ENCODE measurements at regions not wholly inside any gene's neighbourhood (a gene's known extent, or its start where the extent isn't known, plus 50 kb on each side); places are given as distances from the start of the nearest gene placed in this dataset.

- no peak overlapping the region for H3K27ac Mint-ChIP-seq
- TF ChIP-seq CTCF (IDR thresholded peaks at IDR 0.05): no peak
- Histone ChIP-seq H3K9me3 (ENCODE audit: control insufficient read depth, insufficient read depth, low read length) (no peaks in the 10 kb centered on the region), H3K36me3 (ENCODE audit: control insufficient read depth, insufficient read depth, low read length) (no peaks in the 10 kb centered on the region), H3K27me3 (ENCODE audit: control insufficient read depth, insufficient read depth, low read length) (no peaks in the 10 kb centered on the region), H3K4me3 (ENCODE audit: low read length) (no peak overlapping the region), H3K27ac (ENCODE audit: low read length) (no peak overlapping the region), H3K4me1 (ENCODE audit: control insufficient read depth, insufficient read depth, low read length) (no peaks in the 10 kb centered on the region)
- H3K27me3 Mint-ChIP-seq (ENCODE audit: low read depth in 2 of 2): no peaks in the 10 kb centered on the region
- H3K9me3 Mint-ChIP-seq: peaks cover 0 to 2% of the 10 kb centered on the region in 2 donors
- intact Hi-C loops (cut with micrococcal nuclease): no loop called here
- no peak overlapping the region for H3K4me3 Mint-ChIP-seq
- ATAC-seq: no peak
- WGBS (ENCODE audit: insufficient coverage): 62% methylated on average over 2 of the region's 2 CpGs
- H3K4me1 Mint-ChIP-seq: no peaks in the 10 kb centered on the region
- DNase-seq: no peak
- H3K36me3 Mint-ChIP-seq: no peaks in the 10 kb centered on the region
These were observed 417.0 kb upstream of the TLE4 start for GRCh38 chr9:79154806-79155205.

DNA sequence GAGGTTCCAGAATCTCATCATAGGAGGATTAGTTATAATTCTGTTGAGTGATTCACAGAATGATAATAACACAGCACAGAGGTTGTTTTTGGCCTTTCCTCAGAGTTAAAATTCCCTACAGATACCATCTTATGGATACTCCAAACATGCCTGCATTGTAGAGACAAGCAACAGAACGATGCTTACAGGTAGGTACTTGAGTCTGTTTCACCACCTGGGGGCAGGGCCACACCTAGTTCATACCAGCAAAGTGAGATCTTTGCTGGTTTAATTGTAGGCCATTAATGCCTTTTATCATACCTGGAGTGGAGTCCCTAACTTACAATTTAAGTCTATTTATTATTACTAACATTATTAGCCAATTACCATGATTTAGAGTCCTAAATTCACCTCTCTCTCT lies 416.5 kb upstream of the TLE4 start:
- Mint-ChIP-seq H3K27me3 (ENCODE audit: low read depth in 2 of 2) (no peaks in the 10 kb centered on the region), H3K9me3 (peaks cover 0 to 2% of the 10 kb centered on the region in 2 donors), H3K4me1 (no peaks in the 10 kb centered on the region), H3K36me3 (no peaks in the 10 kb centered on the region), H3K4me3 (no peak overlapping the region), H3K27ac (no peak overlapping the region)
- no peaks in the 10 kb centered on the region for H3K27me3 ChIP-seq (ENCODE audit: control insufficient read depth, insufficient read depth, low read length)
- no peak overlapping the region for H3K27ac ChIP-seq (ENCODE audit: low read length)
- H3K36me3 ChIP-seq (ENCODE audit: control insufficient read depth, insufficient read depth, low read length): no peaks in the 10 kb centered on the region
- no peak for TF ChIP-seq CTCF (IDR thresholded peaks at IDR 0.05)
- 70% methylated on average over 1 of the region's 1 CpG for WGBS (ENCODE audit: insufficient coverage)
- peak in 1 of 2 donors; percentile 9 for DNase-seq
- intact Hi-C loops (cut with micrococcal nuclease): no loop called here
- no peaks in the 10 kb centered on the region for H3K4me1 ChIP-seq (ENCODE audit: control insufficient read depth, insufficient read depth, low read length)
- H3K4me3 ChIP-seq (ENCODE audit: low read length): no peak overlapping the region
- no peaks in the 10 kb centered on the region for H3K9me3 ChIP-seq (ENCODE audit: control insufficient read depth, insufficient read depth, low read length)
- ATAC-seq: no peak

DNA sequence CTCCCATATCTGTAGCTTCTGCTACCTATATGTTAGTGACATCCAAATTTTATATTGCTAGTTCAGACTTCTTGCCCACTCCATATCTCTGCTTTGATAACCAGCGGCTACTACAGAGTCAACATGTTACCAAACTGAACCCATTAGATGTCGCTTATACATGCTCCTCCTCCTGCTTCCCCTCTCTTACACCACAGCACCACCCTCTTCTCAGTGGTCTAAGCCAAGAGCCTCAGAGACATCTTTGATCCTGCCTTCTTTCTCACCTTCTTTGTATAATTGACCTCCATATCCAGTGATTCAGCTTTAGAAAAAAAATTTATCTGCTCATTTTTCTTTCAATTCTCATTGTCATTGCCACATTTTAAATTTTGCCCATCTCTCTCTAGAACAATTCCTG lies 408.2 kb upstream of the TLE4 start:
- Mint-ChIP-seq H3K4me1 (peaks cover 8 to 17% of the 10 kb centered on the region in 2 donors), H3K27ac (no peak overlapping the region), H3K9me3 (no peaks in the 10 kb centered on the region), H3K36me3 (no peaks in the 10 kb centered on the region), H3K4me3 (no peak overlapping the region), H3K27me3 (ENCODE audit: low read depth in 2 of 2) (no peaks in the 10 kb centered on the region)
- H3K36me3 ChIP-seq (ENCODE audit: control insufficient read depth, insufficient read depth, low read length): no peaks in the 10 kb centered on the region
- TF ChIP-seq CTCF (IDR thresholded peaks at IDR 0.05): no peak
- peak in 1 of 3 donors; percentile 61 for ATAC-seq
- no peaks in the 10 kb centered on the region for H3K27me3 ChIP-seq (ENCODE audit: control insufficient read depth, insufficient read depth, low read length)
- DNase-seq: no peak
- WGBS (ENCODE audit: insufficient coverage): 62% methylated on average over 2 of the region's 2 CpGs
- no peak overlapping the region for H3K4me3 ChIP-seq (ENCODE audit: low read length)
- no peaks in the 10 kb centered on the region for H3K9me3 ChIP-seq (ENCODE audit: control insufficient read depth, insufficient read depth, low read length)
- no peak overlapping the region for H3K27ac ChIP-seq (ENCODE audit: low read length)
- H3K4me1 ChIP-seq (ENCODE audit: control insufficient read depth, insufficient read depth, low read length): no peaks in the 10 kb centered on the region
- intact Hi-C loops (cut with micrococcal nuclease): no loop called here

GRCh38 chr9:79164406-79164805 lies 407.4 kb upstream of the TLE4 start:
- H3K9me3 Mint-ChIP-seq: no peaks in the 10 kb centered on the region
- Histone ChIP-seq H3K4me1 (ENCODE audit: control insufficient read depth, insufficient read depth, low read length) (no peaks in the 10 kb centered on the region), H3K36me3 (ENCODE audit: control insufficient read depth, insufficient read depth, low read length) (no peaks in the 10 kb centered on the region), H3K27ac (ENCODE audit: low read length) (no peak overlapping the region), H3K27me3 (ENCODE audit: control insufficient read depth, insufficient read depth, low read length) (no peaks in the 10 kb centered on the region), H3K4me3 (ENCODE audit: low read length) (no peak overlapping the region), H3K9me3 (ENCODE audit: control insufficient read depth, insufficient read depth, low read length) (no peaks in the 10 kb centered on the region)
- H3K4me3 Mint-ChIP-seq: no peak overlapping the region
- ATAC-seq (no peak), DNase-seq (no peak)
- H3K4me1 Mint-ChIP-seq: peaks cover 8 to 17% of the 10 kb centered on the region in 2 donors
- no peak for TF ChIP-seq CTCF (IDR thresholded peaks at IDR 0.05)
- intact Hi-C loops (cut with micrococcal nuclease): no loop called here
- no peaks in the 10 kb centered on the region for H3K27me3 Mint-ChIP-seq (ENCODE audit: low read depth in 2 of 2)
- no peak overlapping the region for H3K27ac Mint-ChIP-seq
- H3K36me3 Mint-ChIP-seq: no peaks in the 10 kb centered on the region
- WGBS (ENCODE audit: insufficient coverage): 79% methylated on average over 4 of the region's 4 CpGs
